Thyroid gland (tissue), 4 donors: ENCODE measurements at regions not wholly inside any gene's neighbourhood (a gene's known extent, or its start where the extent isn't known, plus 50 kb on each side); places are given as distances from the start of the nearest gene placed in this dataset.

Source experiments
- POLR2A ChIP-seq, 2 donors: fragments of 450-650 bp; IDR thresholded peaks; one replicate each; pipeline ENCODE4 v1.6.1; 2017; ENCODE audit warnings: antibody characterized with exemption in 2 of 2, mild to moderate bottlenecking in 2 of 2, moderate library complexity in 1 of 2
- TF ChIP-seq, protein P1 (sequence below), 6 experiments: fragments of 200-600 bp in 3 of 6; fragments of 450-650 bp in 3 of 6; sonication (generic) in 3 of 6; IDR thresholded peaks; one replicate each; pipeline ENCODE4 v1.5.1; 2016 to 2019; ENCODE audit warnings: antibody characterized with exemption in 6 of 6, mild to moderate bottlenecking in 2 of 6, inconsistent platforms in 1 of 6, moderate library complexity in 1 of 6

DNA sequence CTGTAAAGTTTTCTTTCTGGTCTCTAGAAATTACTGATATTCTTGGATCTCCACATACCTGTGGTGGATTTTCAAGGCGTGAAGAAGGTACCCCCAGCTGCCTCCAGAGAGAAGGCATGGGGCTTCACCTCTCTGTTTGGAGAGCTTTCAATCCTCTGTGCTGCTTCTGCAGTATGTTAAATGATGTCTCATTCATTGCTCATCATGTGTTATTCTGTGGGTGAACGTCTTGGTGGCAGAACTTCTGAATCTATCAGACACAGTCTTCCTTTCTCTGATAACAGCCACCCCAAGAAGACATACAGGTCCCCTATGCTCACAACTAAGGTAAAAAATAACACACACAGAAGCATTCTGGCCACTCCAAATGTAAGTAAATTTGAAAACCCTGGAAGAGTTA, 221.3 kb upstream of the TMEM260 start:
- TF ChIP-seq, protein P1, sequence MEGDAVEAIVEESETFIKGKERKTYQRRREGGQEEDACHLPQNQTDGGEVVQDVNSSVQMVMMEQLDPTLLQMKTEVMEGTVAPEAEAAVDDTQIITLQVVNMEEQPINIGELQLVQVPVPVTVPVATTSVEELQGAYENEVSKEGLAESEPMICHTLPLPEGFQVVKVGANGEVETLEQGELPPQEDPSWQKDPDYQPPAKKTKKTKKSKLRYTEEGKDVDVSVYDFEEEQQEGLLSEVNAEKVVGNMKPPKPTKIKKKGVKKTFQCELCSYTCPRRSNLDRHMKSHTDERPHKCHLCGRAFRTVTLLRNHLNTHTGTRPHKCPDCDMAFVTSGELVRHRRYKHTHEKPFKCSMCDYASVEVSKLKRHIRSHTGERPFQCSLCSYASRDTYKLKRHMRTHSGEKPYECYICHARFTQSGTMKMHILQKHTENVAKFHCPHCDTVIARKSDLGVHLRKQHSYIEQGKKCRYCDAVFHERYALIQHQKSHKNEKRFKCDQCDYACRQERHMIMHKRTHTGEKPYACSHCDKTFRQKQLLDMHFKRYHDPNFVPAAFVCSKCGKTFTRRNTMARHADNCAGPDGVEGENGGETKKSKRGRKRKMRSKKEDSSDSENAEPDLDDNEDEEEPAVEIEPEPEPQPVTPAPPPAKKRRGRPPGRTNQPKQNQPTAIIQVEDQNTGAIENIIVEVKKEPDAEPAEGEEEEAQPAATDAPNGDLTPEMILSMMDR (IDR thresholded peaks at IDR 0.05) = no peak
- no peak for TF ChIP-seq POLR2A (IDR thresholded peaks at IDR 0.05)
